Breast epithelium (tissue), 3 donors: ENCODE measurements at regions not wholly inside any gene's neighbourhood (a gene's known extent, or its start where the extent isn't known, plus 50 kb on each side); places are given as distances from the start of the nearest gene placed in this dataset.

Source experiments
- POLR2A ChIP-seq: fragments of 450-650 bp; IDR thresholded peaks from one replicate; pipeline ENCODE4 v1.6.1; 2016; ENCODE audit warnings: antibody characterized with exemption, mild to moderate bottlenecking, moderate library complexity
- POLR2AphosphoS5 ChIP-seq, 3 donors: sonication (generic); formaldehyde crosslinking; IDR thresholded peaks; one replicate each; pipeline ENCODE4 v1.6.1; 2017; ENCODE audit warnings: antibody characterized with exemption in 3 of 3
- TF ChIP-seq, protein P1 (sequence below), 3 donors: fragments of 450-650 bp; IDR thresholded peaks; one replicate each; pipeline ENCODE4 v1.5.1; 2016 to 2017; ENCODE audit warnings: antibody characterized with exemption in 3 of 3, mild to moderate bottlenecking in 3 of 3, moderate library complexity in 3 of 3

DNA sequence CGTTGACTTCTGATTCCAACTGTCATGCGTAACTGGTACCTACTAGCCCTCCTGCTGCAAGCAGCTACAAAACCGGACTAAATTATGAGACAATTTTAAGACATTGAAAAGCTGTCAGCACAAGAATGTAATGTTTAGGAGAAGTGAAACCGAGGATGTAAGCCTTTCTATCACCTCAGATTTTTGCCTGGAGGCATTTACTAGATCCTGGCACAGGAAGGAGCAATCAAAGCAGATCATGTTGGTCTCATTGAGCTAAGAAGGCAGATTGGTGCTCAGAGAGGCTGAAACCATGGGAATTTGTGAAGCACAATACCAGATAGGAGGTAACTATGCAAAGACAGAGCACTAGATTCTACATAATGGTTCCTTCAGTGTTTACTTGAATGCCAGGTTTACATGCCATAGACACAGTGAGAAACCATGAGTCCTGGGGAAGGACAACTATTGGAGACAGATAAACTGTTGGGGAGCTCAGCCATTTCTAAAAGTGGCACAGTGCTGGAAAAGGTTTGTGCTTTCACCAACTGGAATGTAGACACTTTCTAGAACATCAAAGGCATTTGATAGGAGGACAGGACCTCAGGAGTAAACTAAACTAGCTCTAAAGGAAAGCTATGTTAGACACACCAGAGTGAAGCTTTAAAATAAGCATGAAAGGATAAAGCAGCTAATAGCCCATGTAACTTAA lies 179.4 kb downstream of the LYPLAL1 start:
- no peak for TF ChIP-seq POLR2AphosphoS5 (IDR thresholded peaks at IDR 0.05)
- TF ChIP-seq, protein P1, sequence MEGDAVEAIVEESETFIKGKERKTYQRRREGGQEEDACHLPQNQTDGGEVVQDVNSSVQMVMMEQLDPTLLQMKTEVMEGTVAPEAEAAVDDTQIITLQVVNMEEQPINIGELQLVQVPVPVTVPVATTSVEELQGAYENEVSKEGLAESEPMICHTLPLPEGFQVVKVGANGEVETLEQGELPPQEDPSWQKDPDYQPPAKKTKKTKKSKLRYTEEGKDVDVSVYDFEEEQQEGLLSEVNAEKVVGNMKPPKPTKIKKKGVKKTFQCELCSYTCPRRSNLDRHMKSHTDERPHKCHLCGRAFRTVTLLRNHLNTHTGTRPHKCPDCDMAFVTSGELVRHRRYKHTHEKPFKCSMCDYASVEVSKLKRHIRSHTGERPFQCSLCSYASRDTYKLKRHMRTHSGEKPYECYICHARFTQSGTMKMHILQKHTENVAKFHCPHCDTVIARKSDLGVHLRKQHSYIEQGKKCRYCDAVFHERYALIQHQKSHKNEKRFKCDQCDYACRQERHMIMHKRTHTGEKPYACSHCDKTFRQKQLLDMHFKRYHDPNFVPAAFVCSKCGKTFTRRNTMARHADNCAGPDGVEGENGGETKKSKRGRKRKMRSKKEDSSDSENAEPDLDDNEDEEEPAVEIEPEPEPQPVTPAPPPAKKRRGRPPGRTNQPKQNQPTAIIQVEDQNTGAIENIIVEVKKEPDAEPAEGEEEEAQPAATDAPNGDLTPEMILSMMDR (IDR thresholded peaks at IDR 0.05) = no peak
- TF ChIP-seq POLR2A = no peak
